ENCODE measurements at regions not wholly inside any gene's neighbourhood (a gene's known extent, or its start where the extent isn't known, plus 50 kb on each side); places are given as distances from the start of the nearest gene placed in this dataset.

- Histone ChIP-seq H3K4me1 (ENCODE audit: control insufficient read depth, extremely low read depth, insufficient read depth, low read length) (no peaks in the 10 kb centered on the region), H2AFZ (ENCODE audit: control insufficient read depth, low read length) (no peak overlapping the region), H4K20me1 (ENCODE audit: control insufficient read depth, extremely low read depth, insufficient read depth, low read length) (no peaks in the 10 kb centered on the region), H3K9me1 (ENCODE audit: control insufficient read depth, extremely low read depth, insufficient read depth, low read length) (no peaks in the 10 kb centered on the region), H3K36me3 (ENCODE audit: control insufficient read depth in 2 of 2, extremely low read depth in 1 of 2, insufficient read depth in 2 of 2, low read length in 2 of 2) (no peaks in the 10 kb centered on the region), H3K9me3 (ENCODE audit: control insufficient read depth, low read depth, low read length) (no peaks in the 10 kb centered on the region), H3K9ac (ENCODE audit: control insufficient read depth, extremely low read depth, insufficient read depth, low read length) (no peak overlapping the region), H3K27ac (ENCODE audit: control insufficient read depth, insufficient read depth, low read length) (no peak overlapping the region), H3K79me2 (ENCODE audit: control insufficient read depth, insufficient read depth, low read length) (no peaks in the 10 kb centered on the region), H3K27me3 (ENCODE audit: control insufficient read depth, extremely low read depth, insufficient read depth, low read length) (peaks cover 36% of the 10 kb centered on the region), H3K4me2 (ENCODE audit: control insufficient read depth, extremely low read depth, insufficient read depth, low read depth, low read length) (no peak overlapping the region), H3K4me3 (ENCODE audit: control insufficient read depth in 2 of 3, extremely low read depth in 1 of 3, insufficient read depth in 2 of 3, low read depth in 1 of 3, low read length in 3 of 3) (no peak overlapping the region)
- DNase-seq (ENCODE audit: low read depth, low spot score) (no peak), FAIRE-seq (no peak)
- dilution Hi-C loops (cut with MboI; ENCODE audit: extremely low pct_ligation_motif_present, low sequenced_read_pairs), result no loop called here
- no peak for TF ChIP-seq CTCF (optimal IDR thresholded peaks at IDR 0.05 in 1 of 3, IDR thresholded peaks at IDR 0.05 in 1 of 3, conservative IDR thresholded peaks at IDR 0.05 in 1 of 3; ENCODE audit: extremely low read depth in 1 of 3, insufficient read depth in 2 of 3, low read length in 3 of 3)
- TF ChIP-seq EZH2 (IDR thresholded peaks at IDR 0.05; ENCODE audit: low read length), result no peak
Measured at GRCh38 chr17:79176792-79177601, 102.4 kb downstream of the ENGASE start.

- no peak overlapping the region for H3K9ac ChIP-seq (ENCODE audit: control insufficient read depth, extremely low read depth, insufficient read depth, low read length)
- dilution Hi-C loops (cut with MboI; ENCODE audit: extremely low pct_ligation_motif_present, low sequenced_read_pairs), result no loop called here
- peaks cover 25% of the 10 kb centered on the region for H3K27me3 ChIP-seq (ENCODE audit: control insufficient read depth, extremely low read depth, insufficient read depth, low read length)
- no peaks in the 10 kb centered on the region for H3K9me1 ChIP-seq (ENCODE audit: control insufficient read depth, extremely low read depth, insufficient read depth, low read length)
- H3K4me1 ChIP-seq (ENCODE audit: control insufficient read depth, extremely low read depth, insufficient read depth, low read length), result no peaks in the 10 kb centered on the region
- H3K27ac ChIP-seq (ENCODE audit: control insufficient read depth, insufficient read depth, low read length), result no peak overlapping the region
- no peak overlapping the region for H3K4me2 ChIP-seq (ENCODE audit: control insufficient read depth, extremely low read depth, insufficient read depth, low read depth, low read length)
- DNase-seq (ENCODE audit: low read depth, low spot score) (no peak), FAIRE-seq (no peak)
- H3K4me3 ChIP-seq (ENCODE audit: control insufficient read depth in 2 of 3, extremely low read depth in 1 of 3, insufficient read depth in 2 of 3, low read depth in 1 of 3, low read length in 3 of 3), result no peak overlapping the region
- H3K79me2 ChIP-seq (ENCODE audit: control insufficient read depth, insufficient read depth, low read length), result no peaks in the 10 kb centered on the region
- no peaks in the 10 kb centered on the region for H3K36me3 ChIP-seq (ENCODE audit: control insufficient read depth in 2 of 2, extremely low read depth in 1 of 2, insufficient read depth in 2 of 2, low read length in 2 of 2)
- H2AFZ ChIP-seq (ENCODE audit: control insufficient read depth, low read length), result no peak overlapping the region
- no peaks in the 10 kb centered on the region for H3K9me3 ChIP-seq (ENCODE audit: control insufficient read depth, low read depth, low read length)
- TF ChIP-seq CTCF (optimal IDR thresholded peaks at IDR 0.05 in 1 of 3, IDR thresholded peaks at IDR 0.05 in 1 of 3, conservative IDR thresholded peaks at IDR 0.05 in 1 of 3; ENCODE audit: extremely low read depth in 1 of 3, insufficient read depth in 2 of 3, low read length in 3 of 3), result no peak
- no peak for TF ChIP-seq EZH2 (IDR thresholded peaks at IDR 0.05; ENCODE audit: low read length)
- no peaks in the 10 kb centered on the region for H4K20me1 ChIP-seq (ENCODE audit: control insufficient read depth, extremely low read depth, insufficient read depth, low read length)
Measured at GRCh38 chr17:79174905-79175856, 100.6 kb downstream of the ENGASE start.

Data from keratinocyte (primary cell).